ENCODE measurements at regions not wholly inside any gene's neighbourhood (a gene's known extent, or its start where the extent isn't known, plus 50 kb on each side); places are given as distances from the start of the nearest gene placed in this dataset.

DNA sequence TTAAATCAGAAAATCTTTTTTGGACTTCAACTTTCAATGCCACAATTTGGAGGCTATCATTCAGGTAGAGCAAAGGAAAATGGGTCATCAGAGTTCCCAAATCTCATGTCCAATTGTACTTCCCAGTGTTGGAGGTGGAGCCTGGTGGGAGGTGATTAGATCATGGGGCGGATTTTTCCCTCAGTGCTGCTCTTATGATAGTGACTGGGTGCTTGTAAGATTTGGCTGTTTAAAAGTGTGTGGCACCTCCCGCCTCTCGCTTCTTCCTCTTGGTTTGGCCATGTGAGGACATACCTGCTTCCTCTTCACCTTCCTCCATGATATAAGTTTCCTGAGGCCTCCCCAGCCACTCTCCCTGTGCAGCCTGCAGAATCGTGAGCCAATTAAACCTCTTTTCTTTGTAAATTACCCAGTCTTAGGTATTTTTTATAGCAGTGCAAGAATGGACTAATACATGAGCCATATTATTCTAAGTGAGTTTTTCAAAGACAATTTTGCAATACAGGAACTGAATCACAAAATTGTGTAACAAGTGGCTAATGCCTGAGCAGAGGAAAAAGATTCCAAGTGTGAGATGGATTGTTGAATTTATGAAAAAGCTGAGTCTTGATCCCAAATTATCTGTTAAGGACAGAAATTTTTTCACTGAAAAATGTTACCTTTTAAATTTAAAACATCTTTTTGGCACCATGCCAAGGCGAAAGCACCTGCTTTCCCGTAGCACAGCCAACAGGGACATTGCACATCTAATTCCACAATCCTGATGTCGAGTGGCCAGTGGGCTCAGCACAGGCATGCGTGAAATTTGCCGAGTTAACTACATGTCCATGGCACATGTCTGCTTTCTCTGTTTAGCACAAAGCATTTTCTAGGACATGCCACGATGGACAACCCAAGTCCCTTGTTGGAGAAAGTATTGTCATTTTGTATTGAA, 150.9 kb downstream of the COL6A3 start:
- DNase-seq (ENCODE audit: extremely low read depth in 1 of 2, low read depth in 1 of 2): no peak

DNA sequence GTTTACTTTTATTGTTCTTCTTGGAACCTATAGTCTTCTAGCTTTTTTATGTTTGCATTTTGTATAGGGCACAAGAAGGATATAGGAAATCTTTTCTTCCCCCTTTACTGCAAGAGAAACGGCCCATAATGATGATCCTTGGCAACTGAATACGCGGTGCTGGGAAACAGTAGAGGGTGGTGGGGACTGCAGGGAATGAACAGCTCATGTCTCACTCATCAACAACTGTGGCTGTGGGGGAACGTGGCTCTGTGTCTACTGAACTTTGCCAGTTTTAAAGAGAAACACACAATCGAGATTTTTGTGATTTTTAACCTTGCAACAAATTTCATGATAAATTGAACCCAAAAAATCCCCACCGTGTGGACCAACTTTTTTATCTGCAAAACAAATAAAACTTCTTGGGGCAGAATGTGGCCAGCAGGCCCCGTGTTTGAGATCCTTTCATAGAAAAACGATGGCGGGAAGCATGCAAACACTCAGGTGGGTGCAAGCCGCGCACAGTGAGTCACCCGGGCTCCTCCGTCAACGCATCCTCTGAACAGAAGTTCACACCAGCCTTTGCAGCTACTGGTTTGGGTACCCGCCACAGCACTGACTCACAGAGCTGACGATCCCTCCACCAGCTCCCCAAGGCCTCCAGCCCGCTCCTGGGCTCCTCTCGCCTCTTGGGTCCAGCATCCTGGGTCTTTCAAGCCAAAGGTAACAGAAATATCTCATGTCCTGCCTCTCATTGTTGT, 149.3 kb downstream of the COL6A3 start:
- no peak for DNase-seq (ENCODE audit: extremely low read depth in 1 of 2, low read depth in 1 of 2)

- no peak for DNase-seq (ENCODE audit: extremely low read depth in 1 of 2, low read depth in 1 of 2)
These were observed 145.8 kb downstream of the COL6A3 start for GRCh38 chr2:237268004-237268708.

GRCh38 chr2:237269138-237269875, 144.7 kb downstream of the COL6A3 start:
- no peak for DNase-seq (ENCODE audit: extremely low read depth in 1 of 2, low read depth in 1 of 2)

- no peak for DNase-seq (ENCODE audit: extremely low read depth in 1 of 2, low read depth in 1 of 2)
These were observed 143.4 kb downstream of the COL6A3 start for GRCh38 chr2:237270520-237270919.

DNA sequence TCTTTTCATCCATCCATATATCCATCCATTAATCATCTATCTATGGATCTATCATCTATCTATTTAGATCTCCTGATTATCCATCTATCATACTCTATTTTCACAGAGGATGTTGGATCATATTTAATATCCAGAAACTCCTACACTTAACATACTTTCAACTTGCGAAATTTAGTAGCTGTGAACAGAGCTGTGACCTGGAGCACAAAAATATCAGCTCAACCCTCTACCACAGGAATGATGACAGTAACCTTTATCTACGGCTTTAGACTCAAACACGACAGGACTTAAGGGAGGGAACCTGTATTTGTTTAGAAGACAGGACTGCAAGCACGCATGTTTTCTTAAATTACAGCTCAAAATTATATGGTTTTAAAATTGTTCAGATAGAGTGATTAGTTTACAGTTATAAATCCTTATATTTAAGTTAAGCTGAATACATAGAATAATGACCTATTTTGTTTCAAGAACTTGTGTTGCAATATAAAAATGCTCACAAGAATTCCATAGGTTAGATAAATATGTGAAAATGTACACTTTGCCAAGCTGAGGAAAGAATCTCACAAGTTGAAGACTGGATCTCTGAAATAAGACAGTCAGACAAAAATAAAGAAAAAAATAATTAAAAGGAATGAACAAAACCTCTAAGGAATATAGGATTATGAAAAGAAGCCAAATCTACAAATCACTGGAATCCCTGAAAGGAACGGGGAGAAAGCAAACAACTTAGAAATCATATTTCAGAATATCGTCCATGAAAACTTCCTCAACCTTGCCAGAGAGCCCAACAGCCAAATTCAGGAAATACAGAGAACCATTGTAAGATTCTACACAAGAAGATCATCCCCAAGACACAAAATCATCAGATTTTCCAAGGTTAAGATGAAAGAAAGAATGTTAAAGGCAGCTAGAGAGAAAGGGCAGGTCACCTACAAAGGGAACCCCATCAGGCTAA, 142.0 kb downstream of the COL6A3 start:
- DNase-seq (ENCODE audit: extremely low read depth in 1 of 2, low read depth in 1 of 2): no peak

All from activated CD8-positive, alpha-beta memory T cell treated with anti-CD3 and anti-CD28 coated beads for 1 hour (primary cell).